Eye (tissue), 1 donor: ENCODE measurements at regions not wholly inside any gene's neighbourhood (a gene's known extent, or its start where the extent isn't known, plus 50 kb on each side); places are given as distances from the start of the nearest gene placed in this dataset.

ENCODE experiments used
- DNase-seq: peaks from one replicate; pipeline ENCODE4 v3.0.0-alpha.2; 2015

GRCh38 chr17:77590951-77591735, 367.4 kb upstream of the TNRC6C start:
- DNase-seq: no peak

- DNase-seq: no peak
These were observed 366.2 kb upstream of the TNRC6C start for GRCh38 chr17:77592106-77592865.

- no peak for DNase-seq
These were observed 365.4 kb upstream of the TNRC6C start for GRCh38 chr17:77593081-77593480.

DNA sequence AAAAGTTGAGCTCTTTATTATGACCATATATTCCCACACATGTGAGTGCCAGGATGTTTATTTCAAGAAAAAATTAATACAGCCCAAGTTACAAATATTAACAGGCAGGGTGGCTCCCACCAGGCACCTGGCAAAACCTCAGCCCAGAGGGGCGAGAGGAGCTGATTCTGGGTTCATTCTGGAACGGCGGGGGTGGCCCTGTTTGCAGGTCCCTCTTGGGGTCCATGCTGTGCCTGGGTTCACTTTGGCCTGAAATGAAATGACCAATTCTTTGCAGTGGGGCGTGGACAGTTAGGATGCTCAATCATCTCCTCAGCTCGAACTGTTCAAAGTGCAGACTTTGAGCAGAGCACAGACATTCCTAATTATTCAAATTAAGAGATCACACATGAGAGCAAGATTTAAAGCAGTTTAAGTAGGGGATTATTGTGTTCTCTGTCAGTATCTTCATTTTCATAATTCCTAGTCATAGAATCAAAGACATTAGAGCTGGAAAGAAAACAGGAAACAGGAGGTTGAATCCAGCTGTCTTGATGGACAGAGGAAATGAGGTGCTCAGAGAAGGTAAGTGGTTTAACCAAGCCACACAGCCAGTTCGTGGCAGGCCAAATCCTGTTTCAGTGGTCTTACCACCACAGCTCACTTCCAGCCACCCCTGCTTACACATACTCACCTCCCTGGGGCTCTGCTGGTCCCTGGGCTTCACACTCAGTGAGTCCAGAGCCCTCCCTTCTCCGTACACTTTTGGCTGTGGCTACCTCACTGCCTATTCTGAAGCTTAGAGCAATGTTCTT, 363.9 kb upstream of the TNRC6C start:
- no peak for DNase-seq

GRCh38 chr17:77596491-77597417, 361.7 kb upstream of the TNRC6C start:
- DNase-seq: no peak

GRCh38 chr17:77597418-77598240, 360.9 kb upstream of the TNRC6C start:
- DNase-seq: no peak

DNA sequence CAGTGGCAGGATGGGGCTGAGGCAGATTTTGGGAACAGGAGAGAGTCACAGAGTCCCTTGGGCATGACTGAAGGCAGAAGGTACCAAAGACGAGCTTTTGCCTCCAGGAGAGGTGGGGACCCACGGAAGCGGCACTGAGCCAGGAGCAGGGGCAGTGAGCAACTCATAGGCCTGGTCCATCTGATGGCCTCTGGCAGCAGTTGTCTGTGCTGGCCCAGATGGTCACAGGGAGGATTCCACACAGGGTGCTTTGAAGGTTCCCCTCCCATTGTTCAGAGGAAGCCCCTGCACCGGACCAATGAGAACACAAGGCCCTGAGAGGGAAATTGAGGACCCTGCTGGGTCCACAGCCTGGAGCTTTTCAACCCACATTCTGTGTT, 360.3 kb upstream of the TNRC6C start:
- DNase-seq: no peak

- no peak for DNase-seq
These were observed 358.8 kb upstream of the TNRC6C start for GRCh38 chr17:77599699-77600098.

DNA sequence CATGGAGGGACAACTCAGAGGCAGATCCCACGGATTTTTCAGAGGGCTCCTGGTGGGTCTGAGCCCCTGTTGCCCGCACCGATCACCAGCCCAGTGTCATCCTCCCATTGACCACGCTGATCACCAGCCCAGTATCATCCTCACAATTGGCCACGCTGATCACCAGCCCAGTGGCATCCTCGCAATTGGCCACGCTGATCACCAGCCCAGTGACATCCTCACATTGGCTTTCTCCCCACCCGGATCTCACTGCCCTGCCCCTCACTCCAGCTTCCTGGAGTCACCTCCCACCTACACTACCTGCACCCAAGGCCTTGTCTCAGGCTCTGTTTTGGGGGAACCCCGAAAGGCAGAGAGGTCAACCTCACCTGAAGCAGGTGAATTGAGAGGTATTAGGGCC, 358.2 kb upstream of the TNRC6C start:
- no peak for DNase-seq

GRCh38 chr17:77601054-77601979, 357.2 kb upstream of the TNRC6C start:
- DNase-seq: no peak

- no peak for DNase-seq
These were observed 356.3 kb upstream of the TNRC6C start for GRCh38 chr17:77602062-77602746.

GRCh38 chr17:77602883-77603640, 355.4 kb upstream of the TNRC6C start:
- DNase-seq: no peak

GRCh38 chr17:77604301-77604972, 354.1 kb upstream of the TNRC6C start:
- DNase-seq: no peak

DNA sequence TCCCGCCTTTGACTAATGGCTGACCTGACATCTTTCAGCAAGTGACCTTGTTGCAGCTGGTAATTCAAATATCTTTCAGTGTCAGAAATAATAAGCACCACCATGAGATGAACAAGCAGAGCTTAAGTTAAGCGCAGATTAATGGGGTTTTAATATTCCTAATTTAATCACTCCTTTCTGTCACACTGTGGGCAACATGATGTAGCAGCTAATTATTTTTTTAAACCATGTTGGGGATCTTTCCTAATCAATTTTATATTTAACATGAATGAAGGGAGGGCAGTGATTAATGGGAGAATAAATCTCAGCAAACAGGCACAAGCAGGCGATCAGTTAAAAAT, 353.6 kb upstream of the TNRC6C start:
- DNase-seq: no peak

GRCh38 chr17:77606146-77606864, 352.2 kb upstream of the TNRC6C start:
- no peak for DNase-seq

DNA sequence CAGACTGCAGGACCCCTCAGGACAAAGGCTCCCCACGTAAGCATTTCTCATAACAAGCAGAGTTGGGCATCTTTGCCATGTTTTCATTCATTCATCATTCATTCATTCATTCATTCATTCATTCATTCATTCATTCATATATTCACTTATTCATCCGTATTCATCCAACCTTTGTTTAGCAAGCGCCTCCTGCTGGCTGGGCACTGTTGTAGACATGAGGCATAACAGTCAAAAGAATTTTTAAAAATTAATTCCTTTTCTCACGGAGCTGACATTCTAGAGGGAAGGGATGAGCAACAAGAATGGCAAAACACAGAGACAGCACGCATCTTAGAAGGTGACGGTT, 351.7 kb upstream of the TNRC6C start:
- DNase-seq: no peak

DNA sequence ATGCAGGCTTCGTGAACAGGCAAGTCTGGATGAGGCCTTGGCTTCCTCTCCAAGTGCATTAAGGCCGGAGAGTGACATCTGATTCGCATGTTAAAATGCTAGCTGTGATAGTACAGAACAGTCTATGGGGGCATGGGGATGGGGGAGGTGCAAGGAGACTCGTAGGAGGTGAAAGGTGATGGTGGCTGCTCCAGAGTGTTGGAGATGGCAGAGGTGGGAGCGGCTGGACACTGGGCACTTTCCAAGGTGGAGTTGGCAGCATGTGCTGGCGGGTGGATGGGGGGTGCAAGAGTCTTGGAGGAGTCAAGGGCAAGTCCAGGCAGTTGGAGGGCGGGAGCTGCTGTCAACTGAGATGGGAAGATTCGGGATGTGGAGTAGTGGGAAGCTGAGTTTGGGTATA, 350.9 kb upstream of the TNRC6C start:
- DNase-seq: no peak

GRCh38 chr17:77608431-77608830, 350.1 kb upstream of the TNRC6C start:
- DNase-seq: no peak
